T-helper 1 cell (primary cell): ENCODE measurements at regions not wholly inside any gene's neighbourhood (a gene's known extent, or its start where the extent isn't known, plus 50 kb on each side); places are given as distances from the start of the nearest gene placed in this dataset.
"Not testable (repeated sequence)": the region's sequence is repeated elsewhere in the genome, so short reads cannot be mapped to it uniquely, and the experiment has no call there.

Source experiments
- DNase-seq, 5 donors: peaks; one replicate each; pipeline ENCODE4 v3.0.0-alpha.2; 2012 to 2020

DNA sequence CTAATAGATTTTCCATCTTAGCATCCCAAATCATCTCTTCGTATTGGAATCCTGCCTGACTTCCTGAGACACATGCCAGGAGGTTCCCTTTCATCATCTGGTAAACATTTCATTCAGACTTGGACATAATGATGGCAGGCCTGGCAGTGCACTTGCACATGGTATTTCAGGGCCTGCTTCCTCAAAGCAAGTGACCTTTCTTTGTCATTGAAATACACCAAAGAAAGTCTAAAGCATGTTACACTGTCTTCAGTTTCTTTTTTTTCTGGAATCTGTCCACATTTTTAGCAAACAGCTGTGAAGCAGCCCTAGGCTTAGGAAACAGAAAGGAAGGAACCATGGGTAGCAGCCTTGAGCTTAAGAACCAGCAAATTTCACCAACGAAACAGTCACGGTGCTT lies 205.9 kb upstream of the VCX start:
- no peak for DNase-seq

DNA sequence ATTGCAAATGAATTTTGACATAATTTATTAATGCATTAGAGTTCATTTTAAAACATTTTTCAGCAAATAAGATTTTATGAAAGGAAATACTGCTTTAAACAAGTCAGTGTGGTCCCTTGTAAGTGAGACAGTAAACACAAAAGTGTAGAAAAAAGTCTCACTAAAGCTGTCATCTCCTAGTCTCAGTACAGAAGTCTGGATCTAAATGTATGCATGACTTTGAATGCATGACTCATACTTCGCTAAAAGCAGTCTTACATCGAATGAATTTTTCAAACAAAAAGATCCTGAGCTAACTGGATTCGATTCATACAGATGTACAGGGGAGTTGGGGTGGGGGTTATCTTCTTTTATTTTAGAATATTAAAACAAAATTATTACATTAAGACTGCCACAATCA lies 207.4 kb upstream of the VCX start:
- no peak for DNase-seq

DNA sequence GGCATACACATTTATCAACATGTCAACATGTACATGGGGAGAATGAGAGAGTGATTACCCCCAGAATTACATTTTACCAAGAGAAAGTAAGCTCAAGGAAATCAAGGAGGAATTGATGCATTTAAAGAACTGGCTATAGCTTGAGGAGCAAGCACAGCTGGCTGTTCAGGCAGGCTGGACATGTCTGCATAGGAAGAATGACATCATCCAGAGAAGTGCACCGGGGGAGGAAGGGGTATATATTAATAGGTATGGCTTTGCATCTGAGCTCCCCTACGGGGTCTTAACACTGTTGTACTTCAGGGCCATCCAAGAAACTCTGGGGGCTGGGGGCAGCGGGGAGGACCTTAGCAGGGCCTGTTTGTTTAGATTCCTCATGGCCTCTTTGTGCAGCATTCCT lies 222.4 kb upstream of the VCX start:
- no peak for DNase-seq

DNA sequence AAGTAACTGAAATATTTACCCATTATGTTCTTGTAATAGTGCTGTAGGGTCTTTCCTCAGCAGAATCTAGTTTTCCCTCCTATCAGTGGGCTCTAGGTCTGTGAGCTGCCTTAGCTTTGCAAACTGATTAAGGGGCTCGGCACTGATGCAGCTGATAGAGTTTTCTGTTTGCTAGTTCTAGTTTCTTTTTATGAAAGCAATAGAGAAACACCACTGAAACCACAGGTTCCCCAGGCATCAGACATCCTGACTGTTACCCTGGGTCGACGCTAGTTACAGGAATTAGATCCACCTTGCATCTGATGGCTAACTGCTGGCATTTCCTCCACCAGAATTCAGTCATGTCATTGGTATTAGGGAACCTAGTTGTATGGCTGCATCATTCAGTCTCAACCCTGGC lies 225.0 kb upstream of the VCX start:
- DNase-seq, result no peak

DNA sequence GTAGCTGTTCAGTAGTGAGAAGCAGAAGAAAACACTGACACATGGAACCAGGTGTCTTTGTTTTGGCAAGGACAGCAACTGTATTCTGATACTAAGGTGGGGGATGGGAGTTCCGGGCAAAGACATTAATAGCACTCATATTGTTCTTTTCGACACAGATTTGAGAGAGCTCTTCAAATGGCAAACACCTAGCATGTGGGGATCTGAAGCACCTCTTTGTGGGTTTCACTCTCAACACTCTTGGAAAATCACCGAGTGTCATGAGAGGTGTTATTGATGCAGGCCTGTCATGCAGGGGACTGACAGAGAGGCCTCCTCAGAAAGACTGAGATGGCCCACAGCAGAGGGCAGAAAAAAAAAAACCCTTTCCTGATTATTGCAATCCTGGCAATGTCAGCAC lies 228.4 kb upstream of the VCX start:
- no peak for DNase-seq

DNA sequence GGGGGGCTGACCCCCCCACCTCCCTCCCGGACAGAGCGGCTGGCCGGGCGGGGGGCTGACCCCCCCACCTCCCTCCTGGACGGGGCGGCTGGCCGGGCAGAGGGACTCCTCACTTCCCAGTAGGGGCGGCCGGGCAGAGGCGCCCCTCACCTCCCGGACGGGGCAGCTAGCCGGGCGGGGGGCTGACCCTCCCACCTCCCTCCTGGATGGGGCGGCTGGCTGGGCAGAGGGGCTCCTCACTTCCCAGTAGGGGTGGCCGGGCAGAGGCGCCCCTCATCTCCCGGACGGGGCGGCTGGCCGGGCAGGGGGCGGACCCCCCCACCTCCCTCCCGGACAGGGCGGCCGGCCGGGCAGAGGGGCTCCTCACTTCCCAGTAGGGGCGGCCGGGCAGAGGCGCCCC lies 234.3 kb upstream of the VCX start:
- not testable (repeated sequence) for DNase-seq

DNA sequence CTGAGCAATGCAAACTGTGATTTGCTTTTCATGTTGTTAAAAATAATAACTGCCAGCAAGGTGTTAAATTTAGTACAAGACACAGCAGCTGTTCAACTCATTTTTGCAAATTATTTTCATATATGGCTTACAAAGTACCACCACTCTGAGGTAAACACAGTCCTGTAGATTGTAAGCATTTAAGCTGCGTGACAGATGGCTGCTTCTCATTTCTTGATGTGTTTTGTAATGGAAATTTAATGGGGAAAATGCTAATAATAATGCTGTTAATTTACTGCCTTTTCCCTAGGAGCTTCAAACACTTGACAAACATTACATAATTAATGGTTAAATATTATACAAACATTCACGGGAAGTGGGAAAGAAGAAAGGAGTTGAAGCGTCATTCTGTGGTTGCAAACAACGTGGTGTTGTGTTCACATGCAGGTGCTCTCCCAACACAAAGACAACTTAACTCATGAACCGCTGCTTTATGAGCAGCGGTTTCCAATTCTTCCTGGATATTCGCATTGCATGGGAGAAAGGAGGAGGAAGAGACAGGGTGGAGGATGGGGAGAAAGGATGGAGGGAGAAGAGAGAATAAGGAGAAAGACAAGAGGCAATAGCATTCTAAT lies 236.8 kb upstream of the VCX start:
- DNase-seq, result no peak

DNA sequence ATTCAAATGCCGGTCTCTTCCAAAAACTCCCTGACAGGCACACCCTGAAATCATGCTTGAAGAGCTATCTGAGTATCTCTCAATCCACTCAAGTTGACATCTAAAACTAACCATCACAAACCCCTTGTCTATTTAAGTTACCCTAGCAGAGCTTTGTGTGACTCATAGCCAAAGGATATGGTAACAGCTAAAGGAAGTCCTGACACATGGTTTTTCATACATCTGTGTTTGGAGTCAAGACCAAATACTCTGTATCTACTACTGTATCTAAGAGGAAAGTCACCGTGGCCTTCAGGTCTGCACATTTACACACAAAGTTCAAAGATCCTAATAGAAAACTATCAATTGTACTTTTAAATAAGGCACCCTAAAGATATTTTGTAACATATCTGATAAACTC lies 239.6 kb upstream of the VCX start:
- DNase-seq, result no peak

DNA sequence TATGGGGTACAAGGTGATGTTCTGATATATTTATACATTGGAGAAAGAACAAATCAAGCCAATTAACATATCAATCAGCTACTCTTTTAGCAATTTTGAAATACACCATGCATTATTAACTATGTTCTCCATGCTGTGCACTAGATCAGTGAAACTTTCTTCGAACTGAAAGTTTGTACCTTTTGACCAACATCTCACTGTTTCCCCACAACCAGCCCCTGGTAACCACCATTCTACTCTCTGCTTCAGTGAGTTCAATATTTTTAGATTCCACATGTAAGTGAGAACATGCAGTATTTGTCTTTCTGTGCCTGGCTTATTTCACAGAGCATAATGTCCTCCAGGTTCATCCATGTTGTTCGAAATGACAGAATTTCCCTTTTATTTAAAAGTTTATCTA lies 246.1 kb upstream of the VCX start:
- DNase-seq, result no peak

DNA sequence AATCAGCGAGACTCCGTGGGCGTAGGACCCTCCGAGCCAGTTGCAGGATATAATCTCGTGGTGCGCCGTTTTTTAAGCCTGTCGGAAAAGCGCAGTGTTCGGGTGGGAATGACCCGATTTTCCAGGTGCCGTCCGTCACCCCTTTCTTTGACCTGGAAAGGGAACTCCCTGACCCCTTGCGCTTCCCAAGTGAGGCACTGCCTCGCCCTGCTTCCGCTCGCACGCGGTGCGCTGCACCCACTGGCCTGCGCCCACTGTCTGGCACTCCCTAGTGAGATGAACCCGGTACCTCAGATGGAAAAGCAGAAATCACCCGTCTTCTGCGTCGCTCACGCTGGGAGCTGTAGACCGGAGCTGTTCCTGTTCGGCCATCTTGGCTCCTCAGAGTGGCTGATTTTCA lies 249.6 kb upstream of the VCX start:
- not testable (repeated sequence) for DNase-seq

DNA sequence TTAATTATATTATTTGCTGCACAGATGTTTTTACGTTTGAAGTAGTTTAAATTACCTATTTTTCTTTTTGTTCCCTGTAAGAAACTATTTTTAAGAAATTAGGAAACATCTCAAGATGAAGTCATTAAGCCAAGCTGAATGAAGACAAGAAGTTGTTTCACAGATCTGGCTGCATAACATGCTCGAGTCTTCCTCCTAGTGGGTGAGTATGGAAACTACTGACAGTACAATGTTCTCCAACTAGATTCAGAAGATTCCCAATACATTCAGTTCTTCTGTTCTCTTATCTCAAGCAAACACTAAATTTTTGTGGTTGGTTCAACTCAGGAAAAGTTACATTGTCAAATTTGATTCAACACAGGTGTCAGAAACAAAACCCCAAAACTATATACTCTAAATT lies 256.8 kb upstream of the VCX start:
- no peak for DNase-seq

DNA sequence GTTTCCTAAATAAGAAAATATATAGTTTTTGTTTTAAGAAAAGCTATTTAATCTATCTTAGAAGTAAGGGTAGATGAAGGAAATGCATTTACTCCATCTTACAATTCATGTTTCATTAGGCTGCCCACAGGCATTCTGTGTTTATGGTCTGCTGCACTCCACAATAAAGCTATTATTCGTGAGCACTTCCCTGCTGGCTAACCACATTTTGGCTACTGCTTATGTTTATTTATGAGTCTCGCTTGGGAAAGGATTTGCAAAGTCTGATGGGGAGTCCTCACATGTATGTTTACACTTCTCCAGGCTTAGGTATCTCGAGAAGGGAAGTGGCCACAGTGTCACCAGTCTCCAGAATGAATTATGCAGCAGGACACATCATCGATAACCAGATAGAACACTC lies 260.8 kb upstream of the VCX start:
- DNase-seq, result no peak

DNA sequence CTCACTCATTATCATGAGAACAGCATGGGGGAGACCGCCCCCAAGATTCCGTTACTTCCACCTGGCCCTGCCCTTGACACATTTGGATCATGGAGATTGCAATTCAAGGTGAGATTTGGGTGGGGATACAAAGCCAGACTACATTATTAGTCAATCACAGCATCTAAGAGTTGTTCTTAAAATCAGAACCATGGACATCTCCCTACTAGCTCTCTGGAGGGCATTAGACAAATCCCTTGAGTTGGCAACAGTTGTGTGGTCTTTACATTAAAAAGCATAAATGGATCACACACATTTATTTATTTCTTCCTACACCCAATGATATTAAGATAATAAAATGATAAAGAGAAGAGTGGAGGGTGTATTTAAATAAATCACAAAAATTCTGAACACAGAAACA lies 262.8 kb upstream of the VCX start:
- no peak for DNase-seq

DNA sequence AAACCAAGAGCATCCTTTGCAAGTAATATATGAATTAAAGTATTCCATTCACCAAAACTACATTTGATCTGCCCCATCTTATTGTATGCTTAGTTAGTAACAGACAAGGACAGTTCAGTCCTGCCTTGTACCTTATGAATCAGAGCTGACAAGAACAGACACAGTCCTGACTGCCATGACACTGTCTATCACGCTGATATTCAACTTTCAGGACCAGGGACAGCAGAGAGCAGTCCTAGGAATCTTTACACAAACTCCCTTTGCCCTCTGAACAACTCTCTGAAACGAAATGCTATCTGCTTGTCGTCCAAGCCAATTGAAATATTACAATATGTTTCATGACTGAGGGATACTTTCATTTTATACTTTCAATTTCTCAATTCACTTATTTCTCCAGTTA lies 268.6 kb upstream of the VCX start:
- no peak for DNase-seq

DNA sequence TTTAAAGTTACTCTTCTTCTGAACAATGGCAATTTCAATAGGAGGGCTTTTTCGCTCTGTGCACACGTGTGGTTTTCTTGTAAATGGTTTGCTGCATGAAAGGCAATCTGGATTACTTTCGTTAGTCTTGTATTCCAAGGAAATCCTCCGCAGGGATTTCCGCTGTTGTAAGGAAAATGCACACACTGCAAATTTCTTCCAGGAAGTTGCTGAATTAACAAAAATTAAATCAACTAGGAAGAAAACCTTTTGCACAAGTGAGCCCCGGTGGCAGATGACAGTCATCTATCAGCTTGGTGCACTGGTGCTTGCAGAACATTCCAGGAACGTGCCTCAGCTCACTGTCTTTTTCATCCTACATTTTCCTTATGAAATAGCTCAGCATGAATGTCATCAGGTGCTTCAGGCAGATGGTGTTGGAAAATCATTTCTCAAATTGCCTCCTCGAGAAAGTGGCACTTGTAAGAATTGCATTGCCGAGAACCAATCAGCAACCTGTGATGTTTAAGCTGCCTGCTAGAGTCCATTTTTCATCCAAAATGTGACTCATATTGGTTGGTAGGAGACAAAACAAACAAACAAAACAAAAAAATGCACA lies 272.4 kb upstream of the VCX start:
- no peak for DNase-seq

DNA sequence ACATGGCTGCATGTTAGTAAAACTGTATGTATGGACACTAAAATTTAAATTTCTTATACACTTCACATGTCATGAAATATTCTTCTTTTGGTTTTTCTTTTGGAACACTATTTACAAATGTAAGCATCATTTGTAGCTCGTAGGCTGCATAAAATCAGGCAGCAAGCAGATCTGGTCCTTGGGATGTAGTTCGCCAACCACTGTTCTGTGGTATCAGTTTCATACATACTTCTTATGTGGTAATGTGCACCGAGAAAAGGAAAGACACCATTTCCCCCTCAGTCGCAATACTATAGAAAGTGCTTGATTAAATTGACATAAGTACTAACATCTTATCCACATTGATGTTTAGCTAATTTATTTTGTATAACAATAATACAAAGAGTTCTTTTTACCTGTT lies 274.4 kb upstream of the VCX start:
- DNase-seq, result no peak

DNA sequence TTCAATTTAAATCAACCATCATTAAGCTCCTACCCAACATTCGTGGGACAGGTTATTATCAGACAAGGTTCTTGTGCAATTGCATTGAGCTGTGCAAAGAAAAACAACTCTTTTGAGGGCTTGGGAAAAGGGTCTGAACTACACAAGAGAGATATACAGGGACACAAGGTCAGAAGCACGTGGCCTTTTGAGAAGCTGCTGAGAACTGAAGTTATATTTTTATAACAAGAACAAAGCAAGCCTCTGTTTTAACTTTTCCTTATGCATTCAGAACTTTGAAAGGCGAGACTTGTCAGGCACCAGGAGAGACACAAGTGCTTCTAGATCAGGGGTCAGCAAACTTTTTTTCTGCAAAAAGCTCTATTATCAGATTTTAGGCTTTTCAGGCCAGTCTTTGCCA lies 274.8 kb upstream of the VCX start:
- DNase-seq, result no peak

DNA sequence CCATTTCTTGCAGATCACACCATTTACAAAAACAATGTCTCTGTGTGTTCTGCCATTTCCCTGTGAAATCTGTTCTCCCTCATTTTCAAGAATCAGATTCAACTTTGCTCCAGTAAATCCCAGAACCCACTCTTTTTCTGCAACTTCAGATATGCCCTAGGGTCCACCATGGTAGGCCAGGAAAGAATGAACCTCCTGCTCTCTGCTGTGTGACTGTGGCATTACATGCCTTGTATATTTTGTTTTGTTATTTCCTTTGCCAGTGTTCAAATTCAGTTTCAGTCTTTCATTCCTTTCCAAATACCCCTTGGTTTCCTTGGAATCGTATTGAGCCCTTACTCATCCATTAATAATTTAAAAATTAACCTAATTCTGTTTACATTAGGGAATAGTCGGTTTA lies 290.2 kb upstream of the VCX start:
- no peak for DNase-seq

DNA sequence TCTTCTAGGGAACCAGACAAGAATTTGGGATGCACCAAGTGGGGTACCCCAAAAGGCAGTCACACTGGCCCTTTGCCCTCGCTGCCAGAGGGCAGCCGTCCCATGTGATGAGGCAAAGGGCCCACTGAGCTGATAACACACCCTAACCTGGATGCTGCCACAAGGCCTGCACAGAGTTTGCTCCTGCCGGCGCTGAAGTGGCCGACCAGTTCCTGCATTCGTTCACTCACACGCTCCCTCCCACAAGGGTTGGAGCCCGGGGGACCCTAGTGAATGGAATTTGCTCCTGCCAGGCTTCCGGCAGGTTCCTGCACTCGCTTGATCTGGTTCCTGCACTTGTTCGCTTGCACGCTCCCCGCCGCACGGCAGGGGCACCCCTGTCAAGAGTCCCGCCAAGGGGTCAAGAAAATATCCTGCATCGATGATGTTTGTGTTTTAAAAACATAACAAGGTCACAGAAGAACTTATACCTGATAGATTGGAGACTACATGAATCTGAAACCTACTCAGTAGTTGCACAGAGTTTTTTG lies 296.4 kb upstream of the VCX start:
- DNase-seq, result no peak

DNA sequence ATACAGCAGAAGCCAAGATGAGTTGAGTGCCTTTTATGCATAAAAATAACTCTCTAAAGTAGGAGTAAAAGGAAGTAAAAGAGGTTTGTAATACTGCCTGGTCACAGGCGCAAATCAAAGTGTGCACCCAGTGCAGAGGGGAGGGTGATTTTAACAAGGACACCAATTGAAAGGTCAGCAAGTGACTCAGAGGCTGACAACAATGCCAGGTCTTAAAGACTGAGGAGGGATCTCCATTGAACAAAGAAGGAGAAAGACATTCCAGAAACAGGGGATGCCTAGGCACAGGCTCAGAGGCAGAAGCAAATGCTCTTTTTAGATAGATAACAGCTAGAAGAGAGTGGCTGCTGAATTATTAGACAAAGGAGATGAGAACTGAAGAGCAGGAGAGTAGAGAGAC lies 297.4 kb upstream of the VCX start:
- DNase-seq, result no peak

DNA sequence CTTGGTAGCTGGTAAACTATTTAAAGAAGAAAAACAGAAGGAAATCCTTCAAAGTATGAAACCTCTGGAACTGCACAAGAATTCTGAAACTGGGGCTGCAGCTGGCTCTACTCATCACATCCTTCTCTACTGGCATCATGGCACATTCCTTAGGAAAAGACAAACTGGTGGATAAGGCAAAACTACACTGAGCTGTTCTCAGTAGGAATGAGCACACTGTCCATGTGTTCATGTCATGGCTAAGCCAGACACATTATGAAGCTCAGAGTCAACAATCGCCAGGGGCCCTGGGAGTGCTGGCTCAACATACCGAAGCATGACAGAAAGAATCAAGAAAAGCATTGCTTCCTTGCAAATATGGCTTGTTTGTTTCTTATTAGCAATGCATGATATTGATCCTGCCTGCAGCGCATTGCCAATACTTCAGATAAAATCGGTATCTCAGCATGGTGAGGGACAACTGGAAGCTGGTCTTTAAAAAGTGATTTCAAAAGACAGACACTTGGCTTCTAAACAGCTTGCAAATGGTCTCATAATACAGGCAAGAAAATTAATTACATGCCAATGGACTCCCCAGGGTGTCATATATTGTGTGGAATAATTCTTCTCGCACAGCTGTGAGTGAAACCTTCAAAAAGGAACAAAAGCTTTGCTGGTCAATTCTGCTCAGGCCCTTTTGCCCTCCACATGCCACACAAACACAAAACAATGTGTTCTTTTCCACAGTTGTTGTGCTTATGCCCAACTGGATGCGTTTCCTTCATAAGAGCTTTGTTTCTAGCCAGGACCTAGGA lies 300.2 kb upstream of the VCX start:
- DNase-seq, result no peak

DNA sequence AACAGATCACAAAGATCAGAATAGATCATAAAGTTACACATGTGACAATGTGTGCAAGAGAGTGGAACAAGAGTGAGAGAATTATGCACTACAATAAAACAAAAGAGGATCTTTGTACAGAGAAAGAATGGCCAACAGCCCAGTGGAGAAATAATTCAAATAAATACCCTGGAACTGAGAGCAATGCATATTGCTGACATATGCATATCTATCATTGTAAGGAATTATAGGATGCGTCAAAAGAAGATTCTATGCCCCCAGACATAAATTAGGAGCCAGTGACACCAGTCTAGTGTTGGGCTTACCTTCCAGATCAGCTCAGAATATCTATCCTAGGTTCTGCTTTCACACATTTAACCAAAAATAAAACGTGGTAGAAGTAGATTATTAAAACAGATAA lies 320.1 kb upstream of the VCX start:
- no peak for DNase-seq

DNA sequence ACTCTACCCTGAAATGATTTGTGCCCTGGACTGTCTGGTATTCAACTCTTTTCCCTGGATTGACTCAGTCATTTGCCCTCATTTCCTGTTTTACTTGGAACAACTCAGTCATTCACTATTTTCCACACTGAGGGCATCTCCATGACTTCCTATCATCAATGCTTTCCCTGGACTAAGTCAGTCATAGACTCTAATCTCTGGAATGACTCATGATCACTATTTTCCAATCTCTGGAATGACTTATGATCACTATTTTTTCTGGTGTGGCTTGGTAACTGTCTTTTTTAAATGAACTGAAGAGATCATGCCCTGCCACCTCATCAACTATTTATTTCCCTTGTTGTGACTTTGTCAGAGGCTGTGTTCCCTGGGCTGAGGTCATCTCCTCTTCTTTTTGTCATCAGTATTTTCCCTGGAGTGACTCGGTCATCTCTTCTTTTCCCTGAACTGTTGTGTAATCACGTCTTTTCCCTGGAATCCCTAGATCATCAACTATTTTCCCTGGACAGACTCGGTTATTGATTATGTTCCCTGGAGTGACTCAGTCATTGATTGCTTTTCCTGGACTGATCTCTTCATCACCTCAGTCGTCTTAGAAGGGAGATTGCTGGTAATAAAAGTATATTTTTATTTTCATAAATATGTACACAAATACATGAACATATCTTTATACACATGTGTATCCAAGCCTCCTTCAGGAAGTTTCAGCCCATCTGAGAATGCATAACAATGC lies 327.1 kb upstream of the VCX start:
- no peak for DNase-seq
